Thyroid gland (tissue), 4 donors: ENCODE measurements at regions not wholly inside any gene's neighbourhood (a gene's known extent, or its start where the extent isn't known, plus 50 kb on each side); places are given as distances from the start of the nearest gene placed in this dataset.

Experiments used
- DNase-seq, 2 donors: peaks; one replicate each; pipeline ENCODE4 v3.0.0-alpha.2; 2019
- H3K27ac ChIP-seq, 3 donors: fragments of 200-600 bp; sonication (generic); 1 replicate in 2 of 3; 2 replicates in 1 of 3; pipeline ENCODE4 v1.5.1; 2016 to 2019; ENCODE audit warnings: mild to moderate bottlenecking in 1 of 3, moderate library complexity in 1 of 3
- H3K27me3 ChIP-seq: fragments of 200-600 bp; sonication (generic); one replicate; pipeline ENCODE4 v1.5.1; 2019
- H3K36me3 ChIP-seq, 2 donors: fragments of 200-600 bp; sonication (generic); one replicate each; pipeline ENCODE4 v1.5.1; 2016 to 2019
- H3K4me1 ChIP-seq, 2 donors: fragments of 200-600 bp; sonication (generic); one replicate each; pipeline ENCODE4 v1.5.1; 2017 to 2019
- H3K4me3 ChIP-seq, 3 donors: fragments of 200-600 bp; sonication (generic); replicated peaks in 1 of 3; 1 replicate in 2 of 3; 2 replicates in 1 of 3; pipeline ENCODE4 v1.5.1; 2016; ENCODE audit warnings: mild to moderate bottlenecking in 1 of 3
- H3K9me3 ChIP-seq: fragments of 200-600 bp; sonication (generic); one replicate; pipeline ENCODE4 v1.5.1; 2017
- CTCF ChIP-seq, 6 experiments: fragments of 200-600 bp in 3 of 6; fragments of 450-650 bp in 3 of 6; sonication (generic) in 3 of 6; IDR thresholded peaks; one replicate each; pipeline ENCODE4 v1.5.1; 2016 to 2019; ENCODE audit warnings: antibody characterized with exemption in 6 of 6, mild to moderate bottlenecking in 2 of 6, inconsistent platforms in 1 of 6, moderate library complexity in 1 of 6
- POLR2A ChIP-seq, 2 donors: fragments of 450-650 bp; IDR thresholded peaks; one replicate each; pipeline ENCODE4 v1.6.1; 2017; ENCODE audit warnings: antibody characterized with exemption in 2 of 2, mild to moderate bottlenecking in 2 of 2, moderate library complexity in 1 of 2
- WGBS, 2 donors: methylation state at CpG; one replicate each; pipeline ENCODE4 v1.1.5; 2017; 5-methylcytosine and 5-hydroxymethylcytosine counted together
- intact Hi-C: fragments of 100-400 bp; cut with DNase I; formaldehyde crosslinking; loops from one replicate; pipeline ENCODE4 v1.15.1; 2023

- no peak for DNase-seq
- intact Hi-C loops, result no loop called here
- Histone ChIP-seq H3K27ac (no peak overlapping the region), H3K9me3 (no peaks in the 10 kb centered on the region), H3K36me3 (no peaks in the 10 kb centered on the region), H3K4me1 (no peaks in the 10 kb centered on the region), H3K27me3 (no peaks in the 10 kb centered on the region), H3K4me3 (no peak overlapping the region)
- no peak for TF ChIP-seq CTCF (IDR thresholded peaks at IDR 0.05)
- no peak for TF ChIP-seq POLR2A (IDR thresholded peaks at IDR 0.05)
These were observed 799.6 kb downstream of the ADGRL2 start for GRCh38 chr1:82600314-82600713.

- no peak for DNase-seq
- Histone ChIP-seq H3K9me3 (no peaks in the 10 kb centered on the region), H3K4me1 (no peaks in the 10 kb centered on the region), H3K27ac (no peak overlapping the region), H3K27me3 (no peaks in the 10 kb centered on the region), H3K4me3 (no peak overlapping the region), H3K36me3 (no peaks in the 10 kb centered on the region)
- no peak for TF ChIP-seq POLR2A (IDR thresholded peaks at IDR 0.05)
- no peak for TF ChIP-seq CTCF (IDR thresholded peaks at IDR 0.05)
- intact Hi-C loops, result no loop called here
These were observed 798.1 kb downstream of the ADGRL2 start for GRCh38 chr1:82598812-82599211.

GRCh38 chr1:82598337-82598736 lies 797.6 kb downstream of the ADGRL2 start:
- intact Hi-C loops, result no loop called here
- H3K36me3 ChIP-seq, result no peaks in the 10 kb centered on the region
- TF ChIP-seq CTCF (IDR thresholded peaks at IDR 0.05), result no peak
- no peak for TF ChIP-seq POLR2A (IDR thresholded peaks at IDR 0.05)

GRCh38 chr1:82597649-82598048 lies 796.9 kb downstream of the ADGRL2 start:
- TF ChIP-seq POLR2A (IDR thresholded peaks at IDR 0.05) (no peak), CTCF (IDR thresholded peaks at IDR 0.05) (no peak)
- H3K27ac ChIP-seq, result no peak overlapping the region
- WGBS, 2 donors, result 71 to 81% methylated on average over 3 of the region's 3 CpGs
- intact Hi-C loops, result no loop called here
- no peaks in the 10 kb centered on the region for H3K27me3 ChIP-seq
- H3K36me3 ChIP-seq, result no peaks in the 10 kb centered on the region
- H3K9me3 ChIP-seq, result no peaks in the 10 kb centered on the region
- DNase-seq, result no peak
- H3K4me3 ChIP-seq, result no peak overlapping the region
- no peaks in the 10 kb centered on the region for H3K4me1 ChIP-seq

More at GRCh38 chr1:82598337-82598736, 797.6 kb downstream of the ADGRL2 start:
- Histone ChIP-seq H3K9me3 (no peaks in the 10 kb centered on the region), H3K27me3 (no peaks in the 10 kb centered on the region), H3K27ac (no peak overlapping the region), H3K4me1 (no peaks in the 10 kb centered on the region), H3K4me3 (no peak overlapping the region)
- DNase-seq, result no peak

GRCh38 chr1:82597141-82597540 lies 796.4 kb downstream of the ADGRL2 start:
- H3K4me3 ChIP-seq, result no peak overlapping the region
- 90 to 91% methylated on average over 1 of the region's 1 CpG for WGBS, 2 donors
- H3K27ac ChIP-seq, result no peak overlapping the region
- no peaks in the 10 kb centered on the region for H3K4me1 ChIP-seq
- no peaks in the 10 kb centered on the region for H3K27me3 ChIP-seq
- H3K36me3 ChIP-seq, result no peaks in the 10 kb centered on the region
- H3K9me3 ChIP-seq, result no peaks in the 10 kb centered on the region
- intact Hi-C loops, result no loop called here
- DNase-seq, result no peak
- TF ChIP-seq CTCF (IDR thresholded peaks at IDR 0.05), result no peak
- no peak for TF ChIP-seq POLR2A (IDR thresholded peaks at IDR 0.05)
